Tibial nerve (tissue), 3 donors: ENCODE measurements at regions not wholly inside any gene's neighbourhood (a gene's known extent, or its start where the extent isn't known, plus 50 kb on each side); places are given as distances from the start of the nearest gene placed in this dataset.

ENCODE experiments used
- CTCF ChIP-seq, 5 experiments: fragments of 200-600 bp in 3 of 5; fragments of 450-650 bp in 2 of 5; sonication (generic) in 3 of 5; IDR thresholded peaks; one replicate each; pipeline ENCODE4 v1.5.1; 2016 to 2019; ENCODE audit warnings: antibody characterized with exemption in 5 of 5, mild to moderate bottlenecking in 3 of 5, moderate library complexity in 2 of 5
- POLR2A ChIP-seq, 2 donors: fragments of 450-650 bp; IDR thresholded peaks; one replicate each; pipeline ENCODE4 v1.6.1; 2017; ENCODE audit warnings: antibody characterized with exemption in 2 of 2, mild to moderate bottlenecking in 2 of 2, moderate library complexity in 2 of 2

DNA sequence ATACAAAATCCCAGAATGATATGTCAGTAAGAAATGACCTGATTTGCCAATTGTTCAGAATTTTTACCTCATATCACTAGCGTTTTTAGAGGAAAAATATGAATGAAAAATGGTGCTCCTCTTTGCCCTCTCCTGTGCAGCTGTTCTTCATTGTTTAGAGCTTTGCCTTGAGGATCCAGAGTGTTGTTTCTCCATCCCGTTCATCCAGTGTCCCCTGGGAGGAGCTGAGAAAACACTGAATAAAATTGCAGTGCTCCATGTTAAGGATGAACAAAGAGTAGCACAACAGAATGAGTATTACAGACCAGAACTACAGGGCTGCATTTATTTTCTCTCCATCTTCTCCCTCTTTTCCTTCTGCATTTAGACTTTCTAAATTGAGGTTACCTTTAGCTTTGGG lies 133.1 kb downstream of the ADCYAP1 start:
- TF ChIP-seq CTCF (IDR thresholded peaks at IDR 0.05) (no peak), POLR2A (IDR thresholded peaks at IDR 0.05) (no peak)
